UCSD-AML1 (cell line): ENCODE measurements at regions not wholly inside any gene's neighbourhood (a gene's known extent, or its start where the extent isn't known, plus 50 kb on each side); places are given as distances from the start of the nearest gene placed in this dataset.
"Not testable (repeated sequence)": the region's sequence is repeated elsewhere in the genome, so short reads cannot be mapped to it uniquely, and the experiment has no call there.

Experiments used
- DNase-seq: peaks from one replicate; lab custom pipeline; 2025; ENCODE audit not compliant: unreplicated experiment; lab: John Stamatoyannopoulos, UW

DNA sequence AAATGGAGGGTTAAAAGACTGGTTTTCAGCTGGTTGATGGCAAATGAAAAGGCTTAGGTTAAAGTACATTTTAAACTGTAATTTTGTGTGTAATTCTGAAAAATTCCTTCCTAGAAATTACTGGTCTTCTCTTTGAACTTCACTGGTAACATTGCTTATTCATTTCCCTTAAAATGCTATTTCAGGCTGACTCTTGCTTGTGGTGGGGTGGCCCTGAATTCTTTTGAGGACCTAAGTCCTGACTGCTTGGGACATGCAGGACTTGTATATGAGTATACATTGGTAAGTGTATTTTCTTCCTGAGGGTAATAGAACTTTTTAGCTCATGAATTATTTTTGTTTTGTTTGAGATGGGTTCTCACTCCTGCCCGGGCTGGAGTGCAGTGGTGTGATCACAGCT, 63.0 kb upstream of the ERV3-1 start:
- DNase-seq: not testable (repeated sequence)

- DNase-seq: not testable (repeated sequence)
Observed at GRCh38 chr7:65062566-65062965, 56.1 kb upstream of the ERV3-1 start.

DNA sequence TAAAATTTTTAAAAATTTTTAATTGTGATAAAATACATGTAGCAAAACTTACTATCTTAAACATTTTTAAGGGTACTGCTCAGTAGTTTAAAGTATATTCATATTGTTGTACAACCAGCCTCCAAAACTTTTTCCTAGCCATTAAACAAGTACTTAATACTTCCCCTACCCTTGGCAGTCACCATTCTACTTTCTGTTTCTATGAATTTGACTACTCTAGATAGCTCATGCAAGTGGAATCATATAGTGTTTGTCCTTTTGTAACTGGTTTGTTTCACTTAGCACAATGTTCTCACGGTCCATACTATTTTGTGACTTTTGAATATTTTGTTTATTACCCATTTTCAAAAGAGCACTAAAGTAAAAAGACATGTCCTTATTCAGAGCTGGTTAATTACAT, 52.8 kb upstream of the ERV3-1 start:
- not testable (repeated sequence) for DNase-seq
